Heart right ventricle (tissue), 16 donors: ENCODE measurements at regions not wholly inside any gene's neighbourhood (a gene's known extent, or its start where the extent isn't known, plus 50 kb on each side); places are given as distances from the start of the nearest gene placed in this dataset.

Experiments used
- ATAC-seq, 8 donors: fragments of 200-7000 bp; cut with Tn5 transposase; one replicate each; pipeline ENCODE4 v1.9.1; 2020; ENCODE audit warnings: mild to moderate bottlenecking in 8 of 8, moderate library complexity in 8 of 8, moderate number of reproducible peaks in 1 of 8
- DNase-seq, 2 donors: peaks; one replicate each; pipeline ENCODE4 v3.0.0-alpha.2; 2020
- H3K27ac ChIP-seq, 10 donors: fragments of 200-600 bp; sonication (generic) in 2 of 10; one replicate each; pipeline versions ENCODE4 v1.5.0 to v1.8.0; 2020 to 2022; ENCODE audit warnings: mild to moderate bottlenecking in 3 of 10
- H3K27me3 ChIP-seq, 7 donors: fragments of 200-600 bp; one replicate each; pipeline ENCODE4 v1.8.0; 2021 to 2022; ENCODE audit warnings: mild to moderate bottlenecking in 2 of 7
- H3K36me3 ChIP-seq, 9 donors: fragments of 200-600 bp; sonication (generic) in 1 of 9; one replicate each; pipeline versions ENCODE4 v1.5.0 to v1.8.0; 2020 to 2022; ENCODE audit warnings: mild to moderate bottlenecking in 2 of 9
- H3K4me1 ChIP-seq, 9 donors: fragments of 200-600 bp; sonication (generic) in 1 of 9; one replicate each; pipeline versions ENCODE4 v1.5.0 to v1.8.0; 2020 to 2022; ENCODE audit warnings: mild to moderate bottlenecking in 4 of 9
- H3K4me3 ChIP-seq, 10 donors: fragments of 200-600 bp; sonication (generic) in 2 of 10; one replicate each; pipeline versions ENCODE4 v1.5.0 to v1.8.0; 2020 to 2022; ENCODE audit warnings: mild to moderate bottlenecking in 7 of 10, moderate library complexity in 2 of 10
- H3K9me3 ChIP-seq, 11 donors: fragments of 200-600 bp in 10 of 11; sonication (generic) in 2 of 11; one replicate each; pipeline versions ENCODE4 v1.5.0 to v1.8.0; 2013 to 2022; ENCODE audit warnings: mild to moderate bottlenecking in 2 of 11, control low read depth in 1 of 11, moderate library complexity in 1 of 11
- WGBS, 2 donors: extraction: QIAGEN DNeasy Blood & Tissue Kit; methylation state at CpG; one replicate each; pipeline ENCODE4 v1.1.7; 2013; ENCODE audit warnings: inconsistent platforms in 1 of 2; 5-methylcytosine and 5-hydroxymethylcytosine counted together
- intact Hi-C, 10 donors: fragments of 100-400 bp; cut with DNase I; formaldehyde crosslinking; loops; one replicate each; pipeline versions ENCODE4 v1.11.1 to v1.14.2; 2022
- TF ChIP-seq, protein P1 (sequence below), 9 donors: fragments of 200-600 bp; sonication (generic) in 2 of 9; IDR thresholded peaks; one replicate each; pipeline versions ENCODE4 v1.5.0 to v1.8.0; 2021 to 2022; ENCODE audit warnings: antibody characterized with exemption in 9 of 9, mild to moderate bottlenecking in 5 of 9, moderate library complexity in 1 of 9
- donor health status: Arrhythmogenic right ventricular cardiomyopathy.
- donor health status: ischemic (EF 13 %, LVEDD 7.1; RV severe dilation, severe dysfunction).
- donor health status: healthy with polysubstance abuse.
- donor health status: DM: no; HTN: yes; CAD: no.
- donor health status: DM: no; HTN: no; CAD: no.
- donor health status: ischemic (EF 25% LVEDD 6.9; RV normal size, moderate dysfunction).
- donor health status: ischemic (EF 25% LVEDD 5.7; RV mildly dilated, moderate dysfunction).
- donor health status: healthy.
- donor health status: DM: yes; HTN: yes; CAD: no.
- donor health status: Ischemic cardiomyopathy.
- donor health status: ischemic (EF 35%, LVEDD 5.7; RV mildly dilated, moderate dysfunction).
- donor health status: nonischemic (EF 11% LVEDD 7.7; RV severe dilation, severe dysfunction).
- donor health status: DM: yes; HTN: yes; CAD: no.
- donor health status: PGD.
- donor health status: ischemic (EF 29% LVEDD 5.4; RV normal size, mild dysfunction).
- donor health status: nonischemic (EF 23%, LVEDD 6.1; RV moderate dilation, normal function).

DNA sequence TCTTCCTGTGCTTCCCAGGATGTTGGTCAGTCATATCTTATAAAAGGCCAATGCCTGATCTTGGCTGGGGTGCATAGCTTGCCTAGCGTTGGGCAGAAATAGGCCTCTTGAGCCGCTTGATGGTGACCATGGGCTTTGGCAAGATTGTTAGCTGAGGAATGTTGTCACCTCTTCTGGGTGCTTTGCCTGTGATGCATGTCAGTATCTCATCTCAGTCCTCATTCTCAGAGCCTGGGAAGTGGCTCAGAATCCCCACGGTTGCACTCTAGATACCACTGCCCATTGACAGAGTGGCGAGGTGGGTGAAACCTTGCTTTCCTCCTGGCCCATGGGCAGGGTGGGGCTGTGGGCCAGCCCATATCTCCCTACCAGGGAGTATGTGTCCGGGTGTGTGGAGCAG, 79.2 kb upstream of the MGAT5 start:
- WGBS, 2 donors: 53 to 69% methylated on average over 5 of the region's 5 CpGs
- H3K4me1 ChIP-seq: peaks cover 12 to 97% (median 82%) of the 10 kb centered on the region in 9 donors
- intact Hi-C loops: loop anchor here in 7 of 10 donors (2.0 to 10.0 kb wide), 3 partner anchors 14 to 50 kb away; no protein-coding TSS in a partner anchor
- H3K4me3 ChIP-seq: no peak overlapping the region
- H3K27me3 ChIP-seq: no peaks in the 10 kb centered on the region
- H3K27ac ChIP-seq: peak overlapping the region; percentile 34 to 88 (median 76)
- no peaks in the 10 kb centered on the region for H3K9me3 ChIP-seq
- H3K36me3 ChIP-seq: no peaks in the 10 kb centered on the region
- peak in 1 of 2 donors; percentile 54 for DNase-seq
- TF ChIP-seq, protein P1, sequence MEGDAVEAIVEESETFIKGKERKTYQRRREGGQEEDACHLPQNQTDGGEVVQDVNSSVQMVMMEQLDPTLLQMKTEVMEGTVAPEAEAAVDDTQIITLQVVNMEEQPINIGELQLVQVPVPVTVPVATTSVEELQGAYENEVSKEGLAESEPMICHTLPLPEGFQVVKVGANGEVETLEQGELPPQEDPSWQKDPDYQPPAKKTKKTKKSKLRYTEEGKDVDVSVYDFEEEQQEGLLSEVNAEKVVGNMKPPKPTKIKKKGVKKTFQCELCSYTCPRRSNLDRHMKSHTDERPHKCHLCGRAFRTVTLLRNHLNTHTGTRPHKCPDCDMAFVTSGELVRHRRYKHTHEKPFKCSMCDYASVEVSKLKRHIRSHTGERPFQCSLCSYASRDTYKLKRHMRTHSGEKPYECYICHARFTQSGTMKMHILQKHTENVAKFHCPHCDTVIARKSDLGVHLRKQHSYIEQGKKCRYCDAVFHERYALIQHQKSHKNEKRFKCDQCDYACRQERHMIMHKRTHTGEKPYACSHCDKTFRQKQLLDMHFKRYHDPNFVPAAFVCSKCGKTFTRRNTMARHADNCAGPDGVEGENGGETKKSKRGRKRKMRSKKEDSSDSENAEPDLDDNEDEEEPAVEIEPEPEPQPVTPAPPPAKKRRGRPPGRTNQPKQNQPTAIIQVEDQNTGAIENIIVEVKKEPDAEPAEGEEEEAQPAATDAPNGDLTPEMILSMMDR (IDR thresholded peaks at IDR 0.05): no peak
- peak; percentile 51 to 85 (median 72) for ATAC-seq

DNA sequence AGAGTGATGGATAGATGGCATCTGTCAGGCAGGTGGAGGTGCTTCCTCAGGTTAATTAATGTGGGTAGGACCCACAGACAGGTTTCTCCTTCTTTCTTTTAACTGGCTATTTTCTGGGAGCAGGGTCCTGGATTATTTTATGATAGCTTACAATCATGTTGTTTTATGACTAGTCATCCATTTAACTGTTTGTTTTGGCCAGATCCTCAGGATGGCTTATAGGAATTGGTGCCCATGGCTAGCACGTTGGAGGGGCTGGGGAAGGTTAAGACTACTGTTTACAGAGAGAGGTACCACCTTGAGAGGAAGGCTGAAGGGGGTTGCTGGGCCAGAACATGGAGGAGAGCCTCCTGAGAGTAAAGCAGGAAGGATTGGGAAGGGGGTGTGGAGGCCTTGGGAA, 78.0 kb upstream of the MGAT5 start:
- ATAC-seq (no peak), DNase-seq (no peak)
- TF ChIP-seq, protein P1 (IDR thresholded peaks at IDR 0.05): no peak
- no peaks in the 10 kb centered on the region for H3K27me3 ChIP-seq
- peaks cover 18 to 98% (median 79%) of the 10 kb centered on the region in 9 donors for H3K4me1 ChIP-seq
- H3K27ac ChIP-seq: peak overlapping the region in 5 of 10 donors; percentile 67 to 88 (median 83)
- no peaks in the 10 kb centered on the region for H3K9me3 ChIP-seq
- no peak overlapping the region for H3K4me3 ChIP-seq
- H3K36me3 ChIP-seq: no peaks in the 10 kb centered on the region
- intact Hi-C loops: loop anchor here in 5 of 10 donors (2.0 to 10.0 kb wide), 2 partner anchors 15 to 51 kb away; no protein-coding TSS in a partner anchor
- WGBS, 2 donors: 76 to 77% methylated on average over 1 of the region's 1 CpG

DNA sequence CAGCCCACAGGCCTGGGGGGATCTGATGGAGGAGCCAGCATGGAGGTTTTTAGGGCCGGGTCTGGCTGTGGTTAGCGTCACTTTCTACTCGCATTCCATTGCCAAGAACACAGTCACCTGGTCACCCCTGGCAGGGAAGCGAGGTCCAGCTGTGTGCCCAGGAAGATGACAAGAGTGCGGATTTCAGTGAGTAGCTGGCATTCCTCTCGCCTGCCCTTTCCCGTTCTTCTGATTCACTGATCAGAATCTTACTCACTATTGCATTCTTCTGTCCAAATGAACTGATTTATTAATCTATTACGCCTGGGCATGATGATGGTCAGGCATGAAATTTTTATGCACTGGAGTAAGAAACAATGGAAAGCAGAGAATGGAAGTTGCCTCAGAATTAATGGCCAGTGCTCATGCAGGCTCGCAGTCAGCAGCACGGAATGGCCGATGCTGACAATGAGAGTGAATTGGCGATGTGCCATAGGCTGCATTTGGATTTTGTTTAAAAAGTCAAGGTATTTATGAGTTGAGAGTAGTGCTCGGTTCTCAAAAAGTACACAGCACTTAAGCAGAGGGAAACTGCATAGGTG, 76.4 kb upstream of the MGAT5 start:
- no peaks in the 10 kb centered on the region for H3K27me3 ChIP-seq
- TF ChIP-seq, protein P1 (IDR thresholded peaks at IDR 0.05): no peak
- intact Hi-C loops: loop anchor here in 4 of 10 donors (10.0 kb wide), 1 partner anchor 53 kb away; no protein-coding TSS in a partner anchor
- H3K4me1 ChIP-seq: peaks cover 18 to 96% (median 81%) of the 10 kb centered on the region in 9 donors
- H3K36me3 ChIP-seq: no peaks in the 10 kb centered on the region
- H3K27ac ChIP-seq: peak overlapping the region in 6 of 10 donors; percentile 4 to 82 (median 32)
- ATAC-seq (no peak), DNase-seq (no peak)
- WGBS, 2 donors: 52 to 55% methylated on average over 13 of the region's 13 CpGs
- no peaks in the 10 kb centered on the region for H3K9me3 ChIP-seq
- H3K4me3 ChIP-seq: no peak overlapping the region

DNA sequence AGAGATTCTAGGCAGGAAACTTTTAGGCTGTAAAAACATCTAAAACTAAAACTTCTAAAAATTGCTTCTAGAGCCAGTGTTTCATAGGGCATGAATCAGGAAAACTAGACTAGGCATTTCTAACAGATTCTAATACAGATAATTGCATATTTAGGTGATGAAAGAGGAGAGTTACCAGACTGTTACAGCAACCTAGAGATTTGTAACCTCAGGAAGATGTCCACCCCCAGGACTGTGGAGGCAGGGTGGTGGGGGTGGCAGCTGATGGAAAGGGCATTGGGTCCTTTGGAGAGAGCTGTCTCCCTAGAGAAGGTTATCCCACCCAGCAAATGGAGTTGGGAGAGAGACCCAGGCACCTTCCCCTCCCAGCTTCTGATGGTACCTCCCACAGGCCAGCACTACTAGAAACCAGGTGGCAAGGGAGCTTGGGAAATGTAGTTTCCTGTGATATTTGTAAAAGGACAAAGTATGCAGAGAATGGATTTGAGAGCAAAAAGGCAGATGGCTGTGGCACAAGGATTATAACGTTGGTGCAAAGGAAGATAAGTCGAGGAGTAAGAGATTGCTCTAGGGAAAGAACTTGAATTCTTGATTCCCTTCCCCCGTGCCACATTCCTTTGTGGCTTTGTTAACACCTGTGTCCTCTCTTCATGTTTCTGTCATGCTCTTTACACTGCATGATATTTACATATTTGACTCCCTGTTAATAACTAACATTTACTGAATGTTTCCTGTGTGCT, 75.6 kb upstream of the MGAT5 start:
- DNase-seq: no peak
- no peaks in the 10 kb centered on the region for H3K27me3 ChIP-seq
- no peaks in the 10 kb centered on the region for H3K36me3 ChIP-seq
- TF ChIP-seq, protein P1 (IDR thresholded peaks at IDR 0.05): no peak
- ATAC-seq: no peak
- WGBS, 2 donors: 60 to 67% methylated on average over 3 of the region's 3 CpGs
- H3K9me3 ChIP-seq: no peaks in the 10 kb centered on the region
- intact Hi-C loops: loop anchor here in 4 of 10 donors (10.0 kb wide), 1 partner anchor 54 kb away; no protein-coding TSS in a partner anchor
- H3K4me1 ChIP-seq: peaks cover 18 to 88% (median 77%) of the 10 kb centered on the region in 9 donors
- H3K4me3 ChIP-seq: no peak overlapping the region
- peak overlapping the region in 4 of 10 donors; percentile 4 to 82 (median 26) for H3K27ac ChIP-seq
